HG02588 (cell line): ENCODE measurements at regions not wholly inside any gene's neighbourhood (a gene's known extent, or its start where the extent isn't known, plus 50 kb on each side); places are given as distances from the start of the nearest gene placed in this dataset.

Source experiments
- ATAC-seq: cut with Tn5 transposase; IDR thresholded peaks from one replicate; pipeline ENCODE4 v1.9.1; 2021; ENCODE audit warnings: mild to moderate bottlenecking, moderate library complexity; ENCODE audit not compliant: unreplicated experiment

DNA sequence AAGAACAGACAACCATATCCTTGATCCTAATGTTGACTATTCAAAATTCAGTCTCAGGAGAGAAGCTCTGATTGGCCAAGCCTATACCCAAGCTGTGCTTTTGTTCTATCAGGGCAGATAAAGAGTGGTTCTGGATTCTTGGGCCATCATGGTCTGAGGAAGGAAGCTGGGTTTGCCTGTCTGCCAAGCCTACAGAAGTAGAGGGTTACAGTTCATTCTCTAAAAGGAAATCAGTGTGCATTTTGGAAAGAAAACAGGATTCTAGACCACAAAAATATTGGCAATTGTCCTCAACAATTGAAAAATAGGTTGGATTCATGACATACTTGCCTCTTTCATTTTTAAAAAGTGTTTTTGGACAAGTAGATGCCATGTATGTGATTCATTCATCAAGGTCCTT, 145.4 kb upstream of the BMP2 start:
- ATAC-seq, result no peak

DNA sequence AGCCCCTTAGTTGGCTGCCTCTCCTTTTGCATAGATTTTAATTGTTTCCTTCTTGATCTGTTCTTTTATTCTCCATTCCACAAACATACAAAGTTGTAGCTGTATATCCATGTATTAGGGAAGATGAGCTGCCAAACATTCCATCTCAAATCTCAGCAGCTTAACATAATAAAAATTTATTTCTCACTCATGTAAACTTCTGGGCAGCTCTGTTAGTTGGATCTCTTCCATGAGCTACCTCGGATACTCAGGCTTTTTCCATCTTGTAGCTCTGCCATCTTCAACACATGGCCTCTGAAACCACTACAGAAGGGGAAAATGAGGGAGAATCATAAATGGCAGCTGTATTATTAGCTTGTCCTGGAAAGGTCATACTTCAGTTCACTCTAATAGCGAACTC, 149.4 kb upstream of the BMP2 start:
- no peak for ATAC-seq

DNA sequence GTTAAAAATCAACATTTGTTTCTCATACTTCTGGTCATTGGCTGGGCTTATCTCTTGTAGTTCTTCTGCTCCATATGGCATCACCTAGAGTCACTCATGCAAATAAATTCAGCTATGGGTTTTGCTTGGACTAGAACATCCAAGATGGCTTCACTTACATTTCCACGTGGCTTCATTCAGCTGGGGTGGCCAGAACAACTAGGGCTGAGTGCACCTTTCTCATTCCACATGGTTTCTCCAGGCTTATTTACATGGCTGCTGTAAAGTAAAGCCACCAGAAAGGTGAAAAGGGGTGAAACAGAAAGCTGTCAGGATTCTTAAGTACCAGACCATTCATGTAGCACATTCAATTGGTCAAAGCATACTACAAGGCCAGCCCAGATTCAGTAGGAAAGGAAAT, 151.1 kb upstream of the BMP2 start:
- no peak for ATAC-seq

DNA sequence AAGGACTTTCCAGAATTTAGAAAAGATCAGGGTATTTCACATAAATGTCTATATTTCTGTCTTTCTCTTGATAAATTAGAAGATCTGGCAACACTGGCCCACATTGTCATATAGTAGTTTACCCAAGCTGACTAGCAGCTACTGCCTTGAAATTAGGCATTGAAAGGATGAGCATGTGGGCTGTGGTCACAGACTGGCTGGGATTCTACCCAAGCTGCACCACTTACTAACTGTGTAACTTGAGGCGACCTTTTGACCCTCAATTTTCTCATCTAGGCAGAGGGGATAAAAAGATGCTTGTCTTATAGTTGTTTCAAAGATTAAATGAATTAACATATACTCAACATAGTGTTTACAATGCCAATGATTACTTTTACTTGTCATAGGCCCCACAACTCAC, 152.7 kb upstream of the BMP2 start:
- no peak for ATAC-seq

DNA sequence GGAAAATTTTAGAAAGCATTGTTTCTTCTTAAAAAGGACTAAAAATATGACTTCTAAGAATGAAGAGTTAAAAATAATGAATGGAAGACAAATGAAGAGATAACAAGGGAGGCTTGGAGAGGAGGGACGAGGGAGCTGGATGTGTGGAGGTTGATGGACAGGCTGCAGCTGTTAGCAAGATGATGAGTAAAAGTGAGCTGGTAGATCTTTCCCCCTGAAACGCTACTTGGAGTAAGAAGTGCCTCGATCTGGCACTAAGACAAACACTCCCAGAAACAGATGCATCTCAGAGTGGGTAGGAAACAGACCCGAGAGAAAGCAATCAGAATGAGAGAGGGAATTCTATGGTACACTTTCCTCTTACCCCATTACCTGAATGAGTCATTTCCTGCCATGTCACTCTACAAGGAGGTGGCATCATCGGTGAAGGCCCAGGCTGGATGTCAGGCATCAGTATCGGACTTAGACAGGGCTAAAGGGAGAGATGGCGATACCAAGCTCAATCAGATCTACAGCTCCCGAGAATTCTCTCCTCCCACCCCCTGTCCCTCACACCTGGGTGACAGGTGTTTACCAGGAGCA, 154.1 kb upstream of the BMP2 start:
- peak; percentile 66 for ATAC-seq

DNA sequence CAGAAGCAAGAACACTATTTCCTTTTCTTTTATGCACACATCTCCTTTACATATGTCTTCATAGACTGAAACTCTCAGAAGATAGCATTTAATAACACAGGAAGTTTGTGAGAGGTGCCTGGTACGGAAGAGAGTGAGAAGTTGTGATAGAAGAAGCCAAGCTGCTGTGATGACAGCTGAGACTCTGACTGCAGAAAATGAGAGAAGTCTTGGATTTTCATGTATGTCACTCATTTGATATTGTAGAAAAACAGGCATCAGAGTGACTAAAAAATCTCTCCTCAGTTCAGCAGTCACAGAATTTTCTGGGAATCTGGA, 154.9 kb upstream of the BMP2 start:
- no peak for ATAC-seq

DNA sequence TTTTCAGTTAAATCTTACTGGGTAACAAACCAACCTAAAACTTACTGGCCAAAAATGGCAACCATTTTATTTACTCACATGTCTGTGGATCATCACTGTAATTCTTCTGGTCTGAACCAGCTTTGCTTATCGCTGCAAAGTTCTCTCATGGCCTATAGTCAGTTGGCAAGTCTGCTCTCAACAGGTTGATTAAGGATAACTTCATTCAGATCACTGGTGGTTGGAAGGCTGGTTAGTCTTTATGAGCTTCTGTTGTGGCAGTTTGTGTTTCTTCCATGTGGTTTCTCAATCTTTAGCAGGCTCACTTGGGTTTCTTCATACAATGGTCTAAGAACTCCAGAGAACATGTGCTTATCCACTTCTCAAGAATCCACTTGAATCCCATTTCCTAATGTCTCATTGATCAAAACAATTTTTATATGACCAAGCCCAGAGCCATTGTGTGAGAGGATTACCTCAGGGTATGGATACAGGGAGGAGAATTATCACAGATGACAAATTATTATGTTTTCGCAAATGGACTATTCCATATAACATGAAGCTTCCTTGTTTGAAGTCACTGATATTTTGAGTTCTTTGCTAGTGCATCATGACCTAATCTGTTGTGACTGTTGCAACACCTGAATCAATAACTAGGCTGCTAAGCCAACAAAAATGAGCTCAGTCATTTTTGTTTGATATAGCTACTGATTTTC, 155.4 kb upstream of the BMP2 start:
- no peak for ATAC-seq

DNA sequence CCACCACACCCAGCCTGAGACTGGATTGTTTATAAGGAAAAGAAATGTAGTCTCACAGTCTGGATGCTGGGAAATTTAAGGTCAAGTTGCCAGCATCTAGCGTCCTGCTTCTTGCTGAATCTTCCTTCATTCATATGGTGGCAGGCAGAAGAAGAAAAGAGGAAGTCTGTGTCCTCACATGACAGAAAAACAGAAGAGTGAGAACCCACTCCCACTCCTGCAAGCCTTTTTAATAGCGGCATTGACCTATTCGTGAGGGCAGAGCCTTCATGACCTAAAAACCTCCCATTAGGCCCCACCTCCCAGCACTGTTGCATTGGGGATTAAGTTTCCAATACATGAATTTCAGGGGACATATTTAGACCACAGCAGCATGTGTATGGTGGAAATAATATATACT, 160.8 kb upstream of the BMP2 start:
- ATAC-seq, result no peak

DNA sequence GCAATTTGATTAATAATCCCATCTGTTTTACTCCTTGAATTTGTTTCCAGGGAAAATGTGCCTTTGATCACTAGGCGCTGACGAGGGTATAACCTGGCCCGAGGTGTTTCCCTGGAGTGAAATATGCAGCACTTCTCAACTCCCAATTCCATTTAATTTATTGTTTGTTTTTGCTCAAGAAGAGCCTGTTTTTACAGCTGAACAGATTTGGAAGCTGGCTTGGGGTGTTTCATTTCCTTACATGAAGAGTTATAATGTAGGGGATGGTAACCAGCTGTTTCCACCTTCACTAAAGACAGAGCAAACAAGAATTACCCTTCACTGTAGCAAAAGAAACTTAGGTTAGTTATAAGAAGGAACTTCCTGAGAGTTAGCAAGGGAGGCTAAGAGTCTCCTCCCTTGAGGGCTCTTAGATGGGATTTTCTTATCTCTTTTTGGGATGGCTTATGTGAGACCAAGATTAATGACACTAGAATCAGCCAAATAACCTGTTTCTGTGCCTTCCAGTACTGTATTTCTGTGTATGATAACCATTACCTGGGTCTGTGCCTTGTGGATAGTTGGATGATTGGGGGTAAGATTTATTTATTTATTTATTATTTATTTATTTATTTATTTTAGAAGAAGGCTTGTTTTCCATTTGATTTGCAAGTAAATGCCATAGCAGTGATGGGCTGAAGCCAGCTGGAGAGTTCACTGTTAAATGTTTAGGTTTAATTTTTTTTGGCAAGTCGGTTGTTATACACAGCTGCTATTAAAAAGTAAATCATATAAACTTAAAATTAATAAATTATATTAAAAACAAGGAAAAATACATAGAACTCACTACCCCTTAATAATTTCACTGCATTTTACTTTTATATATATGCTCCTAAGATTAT, 162.2 kb upstream of the BMP2 start:
- no peak for ATAC-seq

DNA sequence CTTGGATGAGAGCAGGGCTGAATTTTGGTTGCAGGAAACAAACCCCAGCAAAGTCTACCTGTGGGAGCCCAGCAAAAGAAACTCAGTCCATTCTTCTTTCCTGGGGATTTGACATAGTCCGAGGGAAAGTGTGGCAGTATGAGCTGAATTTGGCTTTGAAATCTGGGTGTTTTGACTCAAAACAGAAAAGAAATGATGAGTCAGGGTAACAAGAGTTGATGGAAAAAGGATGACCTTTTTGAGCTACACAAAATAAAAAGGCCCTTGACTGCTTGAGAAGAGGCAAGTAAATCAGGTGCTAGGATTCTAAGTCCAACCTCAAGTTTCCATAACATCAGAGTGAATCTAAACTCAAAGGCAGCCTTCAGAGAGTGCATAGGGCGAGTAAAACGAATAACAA, 163.3 kb upstream of the BMP2 start:
- no peak for ATAC-seq

DNA sequence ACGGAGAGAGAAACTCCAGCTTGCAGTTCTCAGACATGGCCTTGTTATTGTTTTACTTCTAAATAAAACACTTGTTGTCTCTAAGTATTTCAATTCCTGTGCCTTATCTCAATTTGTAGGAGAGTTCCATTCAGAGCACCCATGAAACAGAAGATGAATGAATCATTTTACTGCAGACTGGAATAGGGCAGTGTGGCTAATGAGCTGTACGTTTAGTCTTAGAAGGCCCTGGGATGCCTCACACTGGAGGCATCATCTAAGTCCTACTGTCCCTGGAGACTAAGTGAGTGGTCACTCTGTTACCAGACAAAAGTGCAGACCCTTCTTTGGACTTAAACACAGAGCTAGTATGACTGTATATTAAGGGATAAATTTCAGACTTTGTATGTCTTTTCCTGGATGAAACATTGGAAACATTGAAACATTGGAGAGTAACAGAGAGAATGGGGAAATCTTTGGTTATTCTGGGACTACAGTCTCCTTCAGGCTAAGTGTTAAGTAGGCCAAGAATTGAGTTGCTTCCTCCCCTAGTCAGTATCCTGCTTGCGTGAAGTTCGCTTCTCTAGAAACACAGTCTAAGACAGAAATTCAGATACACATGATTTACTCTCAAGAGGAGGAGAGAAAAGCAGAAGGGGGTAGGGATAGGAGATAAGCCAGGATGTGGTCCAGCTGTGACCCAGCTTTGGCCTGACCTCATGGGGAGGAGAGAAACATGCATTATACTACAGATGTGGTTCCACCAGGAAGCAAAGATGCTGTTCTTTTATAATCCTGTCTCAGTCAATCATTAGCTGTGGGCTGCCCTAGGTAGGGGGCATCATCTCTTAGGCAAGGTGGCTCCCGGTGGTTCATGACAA, 167.4 kb upstream of the BMP2 start:
- no peak for ATAC-seq

DNA sequence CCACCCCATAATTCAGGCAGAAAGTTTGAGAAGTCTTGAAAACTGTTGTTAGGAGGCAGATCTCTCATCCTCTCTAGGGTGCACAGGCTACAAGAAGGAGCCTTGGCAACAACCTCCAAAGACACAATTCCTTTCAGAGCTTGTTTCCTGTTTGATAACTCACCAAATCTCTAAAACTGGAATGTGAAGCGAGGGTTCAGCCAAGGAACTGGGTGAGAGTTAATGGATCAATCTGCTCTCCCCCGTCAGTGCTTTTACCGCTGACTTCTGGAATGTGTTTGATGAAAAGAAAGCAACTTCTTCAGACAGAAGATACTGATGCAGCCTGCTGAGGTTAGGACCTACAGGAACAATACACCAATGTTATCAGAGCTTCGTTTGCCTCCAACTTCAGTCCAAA, 171.8 kb upstream of the BMP2 start:
- ATAC-seq, result no peak

DNA sequence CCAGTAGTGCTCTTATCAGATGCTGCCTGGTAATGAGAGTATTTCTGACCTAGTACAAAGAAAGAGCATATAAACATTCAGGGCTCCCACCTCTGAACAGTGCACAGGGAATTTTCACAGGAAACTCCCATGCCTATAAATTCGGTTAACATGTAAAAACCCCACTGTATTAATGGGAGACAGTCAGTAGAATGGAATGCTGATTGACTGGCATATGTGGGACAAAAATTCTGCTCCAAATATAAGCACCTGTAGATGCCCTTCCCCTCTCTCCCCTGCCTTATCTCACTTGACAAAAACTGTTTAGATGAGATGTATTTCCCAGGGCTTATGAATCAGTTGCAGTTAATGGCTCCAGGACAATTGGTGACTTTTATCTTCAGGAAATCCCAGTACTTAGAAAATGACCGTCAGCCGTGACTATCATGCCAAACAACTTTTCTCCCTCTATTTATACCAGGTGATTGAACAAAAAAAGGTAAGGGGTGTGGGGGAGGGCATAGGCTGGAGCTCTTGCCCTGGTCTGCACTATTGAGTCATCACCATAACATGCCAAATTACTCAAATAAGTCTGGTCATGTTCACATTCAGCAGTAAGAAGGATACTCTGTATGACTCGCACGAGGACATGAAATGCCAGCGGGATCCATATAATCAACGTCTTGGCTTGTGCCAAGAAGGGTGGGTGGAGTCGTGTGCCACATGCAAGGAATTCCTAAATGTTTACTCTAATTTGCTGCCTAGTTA, 176.4 kb upstream of the BMP2 start:
- no peak for ATAC-seq

DNA sequence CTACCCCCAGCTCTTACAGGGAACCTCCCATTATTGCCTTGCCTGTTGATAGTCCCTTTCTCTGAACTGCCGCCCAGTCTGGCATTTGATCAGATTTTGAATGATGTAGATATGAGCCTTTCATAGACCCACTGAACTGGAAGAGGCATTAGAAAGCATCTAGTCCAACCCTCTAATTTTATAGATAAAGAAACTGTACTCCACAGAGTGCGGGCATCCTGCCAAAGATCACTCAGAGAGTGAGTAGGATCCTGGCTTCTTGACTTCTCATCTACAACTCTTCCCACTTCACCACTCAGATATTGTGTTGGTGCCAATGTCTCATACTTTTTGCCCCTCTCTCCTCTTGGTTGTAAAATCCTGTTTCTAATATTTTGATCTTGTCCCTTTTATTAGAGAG, 179.2 kb upstream of the BMP2 start:
- ATAC-seq, result no peak

DNA sequence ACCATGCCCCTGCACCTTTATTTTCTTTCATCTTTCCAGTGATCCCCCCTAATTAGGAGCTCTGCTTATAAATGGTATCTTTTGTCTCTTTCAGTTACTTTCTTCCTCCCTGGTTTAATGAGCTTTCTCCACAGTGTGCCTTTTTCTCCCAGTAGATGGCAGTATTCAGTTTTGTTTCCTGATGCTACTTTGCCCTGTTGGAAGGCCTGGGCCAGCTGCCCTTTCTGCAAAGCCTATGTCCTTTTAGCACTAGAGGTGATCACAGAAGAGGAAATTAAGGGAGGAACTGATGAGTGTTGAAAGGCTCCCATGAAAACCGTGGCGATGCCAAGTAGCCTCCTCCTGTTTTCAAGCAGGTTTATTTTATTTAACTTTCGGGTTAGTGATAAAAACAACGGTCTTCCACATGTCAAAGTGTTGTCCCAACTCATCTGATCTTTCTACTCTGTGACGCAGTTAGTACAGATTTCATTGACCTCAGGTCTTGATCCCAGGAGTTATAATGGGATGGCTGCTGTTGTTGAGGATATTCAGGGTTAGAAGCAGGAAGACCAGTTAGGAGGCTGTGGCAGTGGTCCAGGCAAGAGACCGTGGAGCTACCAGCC, 184.2 kb upstream of the BMP2 start:
- peak; percentile 92 for ATAC-seq

DNA sequence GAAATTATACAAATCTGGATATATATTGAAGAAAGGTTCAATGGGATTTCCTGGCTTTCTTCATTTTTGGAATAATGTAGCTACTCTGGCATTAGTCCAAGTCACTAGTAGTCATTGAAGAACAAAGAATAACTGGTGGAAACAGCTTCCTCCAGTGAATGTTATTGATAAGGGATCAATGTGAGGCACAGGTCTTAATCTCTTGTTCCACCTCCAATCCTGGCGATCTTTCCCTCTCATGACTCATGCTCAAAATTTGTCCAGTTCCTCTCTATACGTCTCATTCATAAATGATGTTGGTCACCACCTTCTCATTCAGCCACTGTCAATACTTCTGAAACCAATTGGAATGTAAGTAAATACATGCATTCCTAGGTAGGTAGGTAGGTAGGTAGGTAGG, 185.0 kb upstream of the BMP2 start:
- no peak for ATAC-seq

DNA sequence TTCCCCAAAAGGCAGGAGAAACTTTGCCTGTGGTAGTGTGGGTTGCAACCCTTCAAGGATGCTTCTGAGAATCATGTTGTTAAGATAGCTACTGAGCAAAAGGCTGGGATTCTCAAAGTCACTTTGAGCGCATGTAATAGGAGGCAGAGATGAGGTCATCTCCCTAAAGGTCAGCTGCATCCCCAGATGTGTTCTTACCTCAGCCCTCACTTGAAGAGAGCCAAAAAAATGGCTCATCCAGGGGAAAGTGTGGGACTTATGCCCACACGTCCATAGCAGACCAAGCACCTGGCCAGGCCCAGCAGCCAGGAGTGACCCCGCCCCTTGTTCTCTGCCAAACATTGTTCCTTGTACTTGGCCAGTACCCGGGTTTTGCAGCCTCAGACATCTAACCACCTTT, 187.0 kb upstream of the BMP2 start:
- ATAC-seq, result no peak

DNA sequence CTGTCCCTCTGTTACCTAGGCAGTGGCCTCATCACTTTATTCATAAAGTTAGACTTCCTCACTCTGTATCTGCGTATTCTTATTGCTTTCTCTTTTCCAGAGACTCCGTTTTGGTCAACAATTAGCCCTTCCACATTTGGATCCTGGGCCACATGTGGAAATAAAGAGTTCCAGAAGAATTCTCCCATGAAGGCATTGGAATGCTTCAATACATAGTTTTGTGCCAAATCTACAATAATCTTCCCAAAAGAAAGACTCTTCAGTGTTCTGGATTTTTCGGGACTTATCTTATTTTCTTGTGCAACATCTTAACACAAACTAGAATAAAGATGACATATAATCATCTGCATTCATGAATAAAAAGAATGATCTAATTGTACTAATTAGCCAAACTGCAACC, 187.7 kb upstream of the BMP2 start:
- no peak for ATAC-seq

DNA sequence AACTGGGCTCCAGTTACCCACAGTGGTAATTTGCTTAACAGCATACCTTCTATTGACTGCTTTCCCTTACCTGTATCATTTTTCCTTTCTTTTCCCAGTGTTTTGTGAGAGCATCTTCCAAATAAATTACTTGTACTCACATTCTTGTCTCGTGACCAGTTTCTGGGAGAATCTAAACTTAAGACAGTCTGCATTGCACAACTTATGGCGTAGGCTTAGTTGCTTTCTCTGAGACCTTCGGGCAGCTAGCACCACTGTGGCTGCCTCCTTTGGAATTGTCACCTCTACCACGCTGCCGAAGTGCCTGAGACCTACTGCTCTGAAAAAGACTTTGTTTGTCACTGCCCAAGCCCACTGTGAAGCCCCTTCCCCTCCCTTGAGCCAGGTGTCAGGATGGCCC, 188.1 kb upstream of the BMP2 start:
- no peak for ATAC-seq

DNA sequence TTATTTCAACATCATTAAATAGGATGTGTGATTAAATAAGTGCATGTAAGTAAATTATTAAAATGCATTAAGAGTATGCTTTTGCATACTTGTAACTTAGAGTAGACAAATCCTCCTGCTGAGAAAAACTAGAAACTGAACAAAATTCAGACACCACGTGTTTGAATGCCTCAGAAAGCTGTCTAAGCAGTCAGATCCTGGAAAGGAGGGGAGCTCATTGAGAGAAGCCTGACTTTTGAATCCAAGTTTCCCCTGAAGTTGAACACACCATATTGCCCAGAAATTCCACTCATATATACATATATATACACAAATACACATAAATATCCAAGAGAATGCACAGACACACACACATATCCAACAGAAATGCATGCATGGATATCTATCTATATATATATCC, 190.0 kb upstream of the BMP2 start:
- no peak for ATAC-seq
